DMS 273 (cell line): ENCODE measurements at regions not wholly inside any gene's neighbourhood (a gene's known extent, or its start where the extent isn't known, plus 50 kb on each side); places are given as distances from the start of the nearest gene placed in this dataset.
"Not testable (repeated sequence)": the region's sequence is repeated elsewhere in the genome, so short reads cannot be mapped to it uniquely, and the experiment has no call there.

Source experiments
- DNase-seq: peaks from one replicate; lab custom pipeline; 2025; ENCODE audit not compliant: unreplicated experiment; lab: John Stamatoyannopoulos, UW

- DNase-seq: no peak
Measured at GRCh38 chr5:158272409-158272808, 413.5 kb upstream of the CLINT1 start.

DNA sequence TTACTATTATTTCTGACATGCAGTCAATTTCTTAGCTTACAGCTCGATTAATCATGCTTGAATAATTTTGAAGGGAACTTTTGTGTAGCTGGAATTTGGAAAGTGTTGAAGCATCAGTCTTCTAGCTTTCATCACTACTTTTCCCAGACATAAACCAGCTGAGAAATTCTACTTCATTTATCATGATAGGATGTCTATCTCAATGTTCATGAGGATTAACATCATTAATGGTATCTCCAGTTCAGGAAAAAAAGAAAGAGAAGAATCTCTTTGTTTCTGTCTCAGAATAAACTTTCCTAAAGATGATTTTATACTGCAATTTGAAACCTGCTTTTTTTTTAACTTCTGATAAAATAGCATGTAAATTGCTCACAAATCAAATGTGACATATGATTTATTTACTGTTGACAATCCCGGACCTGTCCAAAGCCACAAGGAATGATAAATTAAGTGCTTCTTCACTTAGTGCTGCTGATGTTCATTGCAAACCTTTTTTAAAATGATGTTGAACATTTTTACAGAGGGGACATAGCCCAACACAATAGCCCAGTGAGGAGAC, 412.1 kb upstream of the CLINT1 start:
- DNase-seq: no peak

DNA sequence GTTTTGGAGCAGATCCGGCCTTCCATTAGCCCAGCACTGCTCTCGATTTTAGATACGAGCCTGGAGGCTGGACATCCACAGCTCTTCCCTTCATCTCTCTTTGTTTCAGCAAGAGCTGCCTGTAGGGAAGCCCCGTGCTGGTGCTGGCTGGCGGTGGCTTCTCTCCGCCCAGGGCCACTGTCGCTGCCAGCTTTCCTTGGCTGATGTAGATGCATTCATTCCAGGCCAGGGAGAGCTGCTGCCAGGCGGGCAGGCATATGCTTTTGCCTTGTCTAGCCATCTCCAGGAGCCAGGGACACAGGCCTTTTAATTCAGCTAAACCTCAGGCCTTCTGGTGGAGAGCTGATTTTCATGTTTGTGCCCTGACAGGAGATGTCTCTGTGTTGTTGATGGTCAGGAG, 409.3 kb upstream of the CLINT1 start:
- peak; percentile 15 for DNase-seq

- no peak for DNase-seq
Measured at GRCh38 chr5:158267228-158267627, 408.3 kb upstream of the CLINT1 start.

GRCh38 chr5:158265931-158266700, 407.2 kb upstream of the CLINT1 start:
- no peak for DNase-seq

DNA sequence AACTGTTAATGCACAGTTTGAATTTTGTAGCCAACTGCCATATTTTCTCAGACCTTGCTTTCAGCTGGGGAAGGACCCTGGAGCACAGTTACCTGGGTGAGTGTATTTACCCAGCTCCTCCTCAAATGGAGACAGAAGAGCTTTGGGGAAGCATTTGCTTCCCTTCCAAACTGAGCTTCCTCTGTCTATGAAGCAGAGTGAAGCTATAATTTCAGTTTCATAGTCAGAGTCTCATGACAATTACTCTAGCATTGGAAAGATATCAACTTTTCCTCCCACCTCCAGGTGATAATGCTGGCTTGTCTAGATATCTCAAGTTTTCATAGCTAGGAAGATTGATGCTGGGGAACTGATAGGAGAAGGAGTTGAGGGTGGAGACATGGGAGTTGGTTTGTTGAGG, 406.4 kb upstream of the CLINT1 start:
- DNase-seq: no peak

DNA sequence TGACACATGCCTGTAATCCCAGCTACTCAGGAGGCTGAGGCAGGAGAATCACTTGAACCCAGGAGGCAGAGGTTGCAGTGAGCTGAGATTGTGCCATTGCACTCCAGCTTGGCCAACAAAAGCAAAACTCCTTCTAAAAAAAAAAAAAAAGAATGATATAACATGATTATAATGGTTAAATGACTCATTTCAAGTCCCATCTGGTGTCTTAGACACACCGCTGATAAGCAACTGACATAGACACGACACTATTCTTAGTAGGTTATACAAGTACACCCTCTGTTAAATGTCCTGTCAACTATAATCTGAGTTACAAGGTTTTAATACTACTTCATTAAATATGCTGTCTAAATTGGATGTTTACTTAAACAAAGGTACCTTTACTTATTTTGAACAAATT, 405.3 kb upstream of the CLINT1 start:
- peak; percentile 54 for DNase-seq

DNA sequence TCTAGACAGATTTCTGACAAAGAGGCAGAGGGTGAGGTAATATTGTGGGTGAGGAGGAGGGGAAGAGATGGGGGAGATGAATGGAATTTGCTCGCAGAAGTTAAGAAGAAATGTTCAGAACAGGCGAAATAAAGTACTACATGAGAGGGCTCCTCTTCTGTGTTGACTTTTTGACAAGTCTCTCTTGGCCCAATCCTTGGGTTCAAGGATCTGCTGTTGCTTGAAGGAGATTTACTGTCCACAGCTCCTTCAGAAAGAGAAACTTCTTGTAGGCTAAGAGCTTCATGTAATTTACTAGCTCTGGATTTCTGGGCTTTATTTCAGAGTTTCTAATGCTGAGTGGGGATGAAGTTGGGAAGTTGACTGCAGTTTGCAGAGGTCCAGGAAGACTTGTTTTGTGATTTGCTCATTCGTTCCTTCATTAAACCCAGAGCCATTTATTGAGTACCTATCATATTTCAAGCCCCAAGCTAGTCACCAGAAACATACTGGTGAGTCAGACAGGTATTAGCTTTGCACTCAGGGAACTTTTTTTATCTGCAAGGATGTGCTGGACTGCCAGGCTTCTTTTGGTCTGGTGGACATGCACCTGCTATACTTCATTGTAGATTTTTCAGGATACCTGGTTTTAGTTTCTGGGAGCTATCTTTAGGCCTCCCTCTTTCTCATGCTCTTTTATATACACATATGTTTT, 402.9 kb upstream of the CLINT1 start:
- no peak for DNase-seq

DNA sequence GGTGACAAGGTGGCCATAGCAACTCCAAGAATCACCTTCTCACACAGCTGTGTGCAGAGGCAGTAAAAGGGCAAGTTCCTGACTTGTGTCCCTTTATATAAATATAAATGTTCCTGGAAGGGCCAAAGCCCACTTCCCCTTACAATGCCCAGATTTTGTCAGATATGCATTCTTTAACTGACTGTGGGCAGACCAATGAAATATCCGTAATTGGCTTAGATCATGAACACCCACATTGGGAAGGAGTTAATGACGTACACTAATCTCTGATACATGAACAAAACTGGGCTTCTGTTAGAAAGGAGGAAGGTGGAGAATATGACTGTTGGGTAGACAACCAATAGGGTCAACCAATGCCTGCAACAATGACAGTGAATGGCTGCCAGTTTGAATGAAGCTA, 397.2 kb upstream of the CLINT1 start:
- DNase-seq: no peak

GRCh38 chr5:158255609-158256008, 396.7 kb upstream of the CLINT1 start:
- no peak for DNase-seq

DNA sequence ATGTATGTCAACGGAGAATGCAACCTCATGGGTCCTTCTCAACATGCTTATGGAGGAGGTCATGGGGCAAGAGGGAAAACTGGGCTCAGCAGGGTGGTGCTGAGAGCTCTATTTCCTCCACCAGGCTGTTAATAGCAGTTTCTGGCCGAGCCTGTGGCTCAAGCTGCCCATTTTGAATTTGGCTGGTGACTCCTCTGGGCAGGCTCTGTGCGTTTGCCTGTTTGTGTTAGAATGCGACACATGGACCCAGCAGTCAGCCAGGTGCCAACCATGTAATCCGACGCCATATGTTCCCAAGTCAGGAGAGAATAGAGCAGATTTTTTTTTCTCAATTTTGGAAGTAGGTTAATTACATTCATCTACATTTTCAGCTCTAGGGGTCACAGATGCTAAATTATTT, 387.7 kb upstream of the CLINT1 start:
- DNase-seq: peak; percentile 91

GRCh38 chr5:158245513-158245912, 386.6 kb upstream of the CLINT1 start:
- DNase-seq: peak; percentile 39

- no peak for DNase-seq
Measured at GRCh38 chr5:158244882-158245281, 385.9 kb upstream of the CLINT1 start.

GRCh38 chr5:158236511-158237335, 377.8 kb upstream of the CLINT1 start:
- DNase-seq: no peak

DNA sequence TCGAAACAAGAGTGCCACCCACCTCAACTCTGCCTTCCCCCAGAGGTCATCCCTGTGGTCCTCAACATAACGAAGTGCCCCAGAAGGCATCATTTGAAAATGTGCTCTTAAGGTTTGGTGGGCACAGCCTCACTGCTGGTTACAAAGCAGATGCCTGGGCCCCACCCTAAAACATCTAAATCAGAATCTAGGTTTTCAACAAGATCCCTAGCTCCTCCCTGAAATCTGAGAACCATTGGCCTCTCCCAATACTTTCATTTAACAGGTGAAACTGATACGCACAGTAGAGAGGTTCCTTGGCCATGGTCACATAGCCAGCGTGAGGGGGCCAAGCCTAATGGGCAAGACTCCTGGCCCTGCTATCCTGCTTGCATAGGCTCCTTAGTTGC, 376.2 kb upstream of the CLINT1 start:
- no peak for DNase-seq

DNA sequence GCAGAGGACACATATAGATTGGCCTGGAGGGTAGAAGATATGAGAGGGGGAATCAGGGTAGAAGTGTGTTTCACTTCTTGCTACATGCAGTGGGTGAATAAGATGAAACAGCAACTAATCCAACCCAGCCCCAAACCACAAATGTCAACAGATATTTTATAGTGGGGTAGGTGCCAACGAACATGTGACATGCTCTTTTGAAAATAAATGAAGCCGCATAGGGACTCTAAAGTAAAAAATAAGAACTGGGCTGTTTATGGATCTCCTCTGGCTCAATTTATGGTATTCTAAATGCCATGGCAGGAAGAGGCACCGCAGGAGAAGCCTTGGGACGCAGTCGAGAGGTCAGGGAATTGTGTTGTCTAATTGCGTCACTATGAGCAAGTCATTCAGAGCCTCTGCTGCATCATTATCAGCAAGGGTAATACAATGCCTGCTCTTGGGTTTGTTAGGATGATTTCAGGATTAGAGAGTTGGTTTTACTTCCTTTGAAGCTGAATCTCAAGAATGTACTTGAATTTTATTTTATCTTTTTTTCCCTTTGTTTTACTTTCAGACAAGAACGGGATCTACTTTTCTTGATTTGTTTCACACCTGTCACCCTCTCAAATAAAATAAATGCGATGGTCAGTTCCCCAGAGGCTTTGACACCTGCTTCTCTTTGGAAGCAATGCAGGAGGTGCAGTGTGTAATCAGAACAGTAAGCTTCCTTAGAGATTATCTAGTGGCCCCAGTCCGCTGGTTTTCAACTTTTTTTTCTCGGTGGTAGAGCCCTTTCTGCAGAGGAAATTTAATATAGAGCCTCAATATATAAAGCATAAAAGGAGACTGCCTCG, 375.6 kb upstream of the CLINT1 start:
- no peak for DNase-seq

DNA sequence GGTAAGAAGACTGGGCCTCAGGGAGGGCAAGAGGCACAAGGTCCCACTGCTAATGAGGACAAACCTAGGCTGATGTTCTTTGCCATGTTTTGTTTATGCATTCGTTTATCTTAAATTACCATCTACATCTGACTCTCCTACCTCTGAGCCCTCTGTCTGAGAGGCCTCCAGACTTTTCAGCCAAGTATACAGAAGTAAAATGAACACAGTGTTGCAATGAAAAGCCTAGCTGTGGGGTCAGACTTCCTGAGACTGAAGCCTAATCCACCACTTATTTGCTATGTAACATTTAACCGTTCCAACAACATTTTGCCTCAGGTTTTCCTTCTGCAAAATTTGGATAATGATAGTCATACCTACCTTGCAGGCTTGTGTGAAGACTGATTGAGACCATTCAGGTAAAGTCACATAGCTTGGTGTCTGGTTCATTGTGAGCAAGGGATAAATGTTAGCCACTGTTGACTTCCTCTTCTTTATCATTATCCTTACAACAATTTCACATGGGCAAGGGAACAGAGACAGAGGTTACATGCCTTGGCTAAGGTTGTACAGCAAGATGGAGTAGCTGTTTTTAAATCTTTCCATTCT, 374.9 kb upstream of the CLINT1 start:
- DNase-seq: no peak

DNA sequence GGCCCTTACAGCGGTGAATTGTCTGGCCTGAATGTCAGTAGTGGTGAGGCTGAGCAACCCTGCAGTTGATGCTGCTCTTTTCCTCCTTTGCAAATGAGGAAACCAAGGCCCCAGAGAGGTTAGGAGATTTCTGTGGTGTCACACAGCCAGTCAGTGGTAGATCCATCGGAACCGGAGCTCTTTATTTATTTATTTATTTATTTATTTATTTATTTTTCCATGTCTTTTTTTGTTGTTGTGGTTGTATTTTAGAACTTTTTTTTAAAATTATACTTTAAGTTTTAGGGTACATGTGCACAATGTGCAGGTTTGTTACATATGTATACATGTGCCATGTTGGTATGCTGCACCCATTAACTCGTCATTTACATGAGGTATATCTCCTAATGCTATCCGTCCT, 368.4 kb upstream of the CLINT1 start:
- DNase-seq: not testable (repeated sequence)

GRCh38 chr5:158226496-158226895, 367.6 kb upstream of the CLINT1 start:
- DNase-seq: no peak

DNA sequence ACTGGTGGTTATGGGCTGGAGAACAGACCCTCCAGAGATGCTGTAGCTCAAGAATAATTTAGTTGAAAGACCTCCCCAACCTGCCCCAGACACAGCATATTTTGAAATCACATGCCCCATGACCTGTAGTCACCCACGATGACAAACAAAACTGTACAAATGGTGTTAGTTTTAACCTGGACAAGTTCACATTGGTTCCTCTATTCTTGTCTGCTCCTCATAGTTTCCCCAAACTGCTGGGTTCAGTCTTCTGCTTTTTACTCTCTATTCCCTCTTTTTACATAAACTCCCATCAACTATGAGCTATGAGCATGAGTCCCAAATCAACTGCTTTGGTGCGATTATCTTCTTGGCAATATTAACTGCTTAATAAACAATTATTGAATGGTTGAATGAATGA, 365.3 kb upstream of the CLINT1 start:
- DNase-seq: no peak
